ENCODE measurements at regions not wholly inside any gene's neighbourhood (a gene's known extent, or its start where the extent isn't known, plus 50 kb on each side); places are given as distances from the start of the nearest gene placed in this dataset.

- Histone ChIP-seq H3K9me3 (replicated peaks) (no peaks in the 10 kb centered on the region), H3K36me3 (no peaks in the 10 kb centered on the region), H3K27me3 (ENCODE audit: low read depth) (no peaks in the 10 kb centered on the region), H3K4me1 (no peaks in the 10 kb centered on the region), H3K4me3 (no peak overlapping the region), H3K27ac (replicated peaks) (no peak overlapping the region)
- intact Hi-C loops (cut with micrococcal nuclease), result no loop called here
- TF ChIP-seq CTCF (IDR thresholded peaks at IDR 0.05; ENCODE audit: borderline replicate concordance), result no peak
- DNase-seq, result no peak
Observed at GRCh38 chr13:103190841-103191240, 124.6 kb upstream of the SLC10A2 start.

- no peaks in the 10 kb centered on the region for H3K4me1 ChIP-seq
- H3K36me3 ChIP-seq, result no peaks in the 10 kb centered on the region
- H3K27ac ChIP-seq (replicated peaks), result no peak overlapping the region
- peak; percentile 71 for TF ChIP-seq CTCF (IDR thresholded peaks at IDR 0.05; ENCODE audit: borderline replicate concordance)
- H3K27me3 ChIP-seq (ENCODE audit: low read depth), result no peaks in the 10 kb centered on the region
- no peaks in the 10 kb centered on the region for H3K9me3 ChIP-seq (replicated peaks)
- intact Hi-C loops (cut with micrococcal nuclease), result no loop called here
- no peak overlapping the region for H3K4me3 ChIP-seq
- no peak for DNase-seq
Observed at GRCh38 chr13:103188713-103189326, 122.6 kb upstream of the SLC10A2 start.

- Histone ChIP-seq H3K9me3 (replicated peaks) (no peaks in the 10 kb centered on the region), H3K27ac (replicated peaks) (no peak overlapping the region), H3K36me3 (no peaks in the 10 kb centered on the region), H3K4me1 (no peaks in the 10 kb centered on the region), H3K27me3 (ENCODE audit: low read depth) (no peaks in the 10 kb centered on the region), H3K4me3 (no peak overlapping the region)
- no peak for DNase-seq
- TF ChIP-seq CTCF (IDR thresholded peaks at IDR 0.05; ENCODE audit: borderline replicate concordance), result no peak
- intact Hi-C loops (cut with micrococcal nuclease), result no loop called here
Observed at GRCh38 chr13:103187721-103188156, 121.5 kb upstream of the SLC10A2 start.

- no peak for TF ChIP-seq CTCF (IDR thresholded peaks at IDR 0.05; ENCODE audit: borderline replicate concordance)
- Histone ChIP-seq H3K27me3 (ENCODE audit: low read depth) (no peaks in the 10 kb centered on the region), H3K4me1 (no peaks in the 10 kb centered on the region), H3K27ac (replicated peaks) (no peak overlapping the region), H3K4me3 (no peak overlapping the region), H3K36me3 (no peaks in the 10 kb centered on the region), H3K9me3 (replicated peaks) (no peaks in the 10 kb centered on the region)
- intact Hi-C loops (cut with micrococcal nuclease), result no loop called here
- no peak for DNase-seq
Observed at GRCh38 chr13:103184413-103184812, 118.2 kb upstream of the SLC10A2 start.

- Histone ChIP-seq H3K27me3 (ENCODE audit: low read depth) (no peaks in the 10 kb centered on the region), H3K36me3 (no peaks in the 10 kb centered on the region), H3K27ac (replicated peaks) (no peak overlapping the region), H3K4me3 (no peak overlapping the region), H3K4me1 (no peaks in the 10 kb centered on the region), H3K9me3 (replicated peaks) (no peaks in the 10 kb centered on the region)
- DNase-seq, result no peak
- intact Hi-C loops (cut with micrococcal nuclease), result no loop called here
- no peak for TF ChIP-seq CTCF (IDR thresholded peaks at IDR 0.05; ENCODE audit: borderline replicate concordance)
Observed at GRCh38 chr13:103178986-103179943, 113.0 kb upstream of the SLC10A2 start.
